NCI-H128 (cell line): ENCODE measurements at regions not wholly inside any gene's neighbourhood (a gene's known extent, or its start where the extent isn't known, plus 50 kb on each side); places are given as distances from the start of the nearest gene placed in this dataset.
"Not testable (repeated sequence)": the region's sequence is repeated elsewhere in the genome, so short reads cannot be mapped to it uniquely, and the experiment has no call there.

ENCODE experiments used
- DNase-seq: peaks from one replicate; lab custom pipeline; 2025; ENCODE audit not compliant: unreplicated experiment; lab: John Stamatoyannopoulos, UW

DNA sequence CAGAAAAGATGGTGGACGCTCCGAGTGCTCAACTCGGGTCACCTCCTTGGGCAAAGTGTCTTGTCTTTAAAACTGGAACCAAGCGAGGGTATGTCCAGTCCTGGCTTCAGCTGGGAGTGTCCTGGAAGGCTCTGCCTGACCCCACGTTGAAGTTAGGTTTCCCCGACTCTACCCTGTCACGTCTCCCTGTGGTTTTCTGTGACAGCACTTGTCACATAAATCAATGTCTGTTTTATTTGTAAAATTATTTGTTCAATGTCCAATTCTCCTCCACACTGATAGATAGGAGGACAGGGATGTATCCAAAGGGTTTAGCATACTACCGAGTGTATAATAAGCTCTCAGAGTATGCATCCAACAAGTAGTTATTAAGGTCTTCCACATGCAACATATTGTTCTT is 197.7 kb upstream of the IRF2BP2 start:
- DNase-seq, result not testable (repeated sequence)

DNA sequence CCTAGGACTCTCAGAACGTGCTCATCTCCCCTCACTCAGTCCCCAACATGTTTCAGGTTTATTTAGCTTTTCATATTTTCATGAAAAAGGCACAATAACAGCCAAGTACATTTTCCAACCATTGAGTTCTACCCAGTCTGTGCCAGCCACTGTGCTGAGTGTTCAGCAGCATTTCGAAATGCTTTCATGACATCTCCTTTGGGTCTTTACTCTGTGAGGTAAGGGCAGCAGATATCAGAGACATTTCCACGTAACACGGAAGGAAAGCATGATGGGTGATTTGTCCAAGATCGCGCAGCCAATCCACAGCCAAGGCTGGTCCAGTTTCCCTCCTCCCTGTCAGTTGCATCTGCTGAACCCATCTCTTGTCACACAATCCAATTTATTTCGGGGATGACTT is 192.6 kb upstream of the IRF2BP2 start:
- not testable (repeated sequence) for DNase-seq

- not testable (repeated sequence) for DNase-seq
Observed at GRCh38 chr1:234801636-234802035, 191.7 kb upstream of the IRF2BP2 start.

DNA sequence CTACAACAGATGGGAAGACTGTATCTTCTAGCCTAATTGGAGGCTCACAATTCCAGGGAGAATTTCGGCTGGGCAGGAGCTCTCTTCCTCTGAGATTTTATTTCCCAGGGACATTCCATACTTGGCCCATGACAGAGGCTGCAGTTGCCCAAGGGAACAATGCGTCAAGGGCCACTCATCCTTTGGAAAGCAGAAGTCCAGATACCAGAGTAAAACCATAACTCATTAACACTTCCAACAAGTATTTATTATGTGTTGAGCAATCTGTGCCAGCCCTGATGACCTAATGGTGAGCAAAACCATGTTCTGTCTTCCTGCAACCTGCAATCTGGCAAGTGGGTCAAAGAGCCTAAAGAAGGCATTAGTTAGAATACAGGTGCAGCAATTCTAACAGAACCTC is 191.2 kb upstream of the IRF2BP2 start:
- not testable (repeated sequence) for DNase-seq

GRCh38 chr1:234800563-234800962 is 190.6 kb upstream of the IRF2BP2 start:
- not testable (repeated sequence) for DNase-seq

GRCh38 chr1:234799021-234799689 is 189.2 kb upstream of the IRF2BP2 start:
- DNase-seq, result not testable (repeated sequence)

DNA sequence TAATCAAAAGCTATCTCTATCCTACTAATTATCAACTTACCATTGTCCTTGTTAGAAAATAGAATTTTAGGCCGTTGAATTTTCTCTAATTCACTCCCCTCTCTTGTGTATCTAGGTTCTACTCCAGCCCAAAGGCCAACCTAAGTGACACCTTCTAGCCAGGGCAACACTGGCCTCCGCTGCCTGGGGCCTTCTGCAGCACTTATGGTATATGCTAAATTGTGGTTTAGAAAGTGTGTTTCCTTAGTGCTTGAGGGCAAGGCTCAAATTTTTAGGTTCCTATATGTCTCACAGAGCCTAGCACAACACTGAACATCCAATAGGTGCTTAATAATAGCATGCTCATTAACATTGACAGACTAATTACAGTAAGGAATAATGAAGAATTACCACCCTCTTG is 187.2 kb upstream of the IRF2BP2 start:
- DNase-seq, result not testable (repeated sequence)

DNA sequence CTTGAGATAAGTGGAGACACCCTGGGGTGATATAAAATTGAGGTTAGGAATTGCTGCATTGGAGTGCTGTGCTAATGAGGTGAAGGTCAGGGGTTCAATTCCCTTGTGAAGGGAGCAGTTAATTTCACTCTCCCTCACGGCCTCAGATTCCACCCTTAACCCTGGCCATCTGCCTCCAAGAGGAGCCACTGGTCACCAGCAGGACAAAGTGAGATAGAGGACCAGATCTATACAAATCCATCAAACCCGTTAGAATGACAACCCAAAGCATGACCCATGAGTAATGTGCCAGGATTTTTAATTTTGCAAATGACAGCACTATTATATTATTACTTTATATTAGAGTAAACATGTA is 186.4 kb upstream of the IRF2BP2 start:
- DNase-seq, result not testable (repeated sequence)

DNA sequence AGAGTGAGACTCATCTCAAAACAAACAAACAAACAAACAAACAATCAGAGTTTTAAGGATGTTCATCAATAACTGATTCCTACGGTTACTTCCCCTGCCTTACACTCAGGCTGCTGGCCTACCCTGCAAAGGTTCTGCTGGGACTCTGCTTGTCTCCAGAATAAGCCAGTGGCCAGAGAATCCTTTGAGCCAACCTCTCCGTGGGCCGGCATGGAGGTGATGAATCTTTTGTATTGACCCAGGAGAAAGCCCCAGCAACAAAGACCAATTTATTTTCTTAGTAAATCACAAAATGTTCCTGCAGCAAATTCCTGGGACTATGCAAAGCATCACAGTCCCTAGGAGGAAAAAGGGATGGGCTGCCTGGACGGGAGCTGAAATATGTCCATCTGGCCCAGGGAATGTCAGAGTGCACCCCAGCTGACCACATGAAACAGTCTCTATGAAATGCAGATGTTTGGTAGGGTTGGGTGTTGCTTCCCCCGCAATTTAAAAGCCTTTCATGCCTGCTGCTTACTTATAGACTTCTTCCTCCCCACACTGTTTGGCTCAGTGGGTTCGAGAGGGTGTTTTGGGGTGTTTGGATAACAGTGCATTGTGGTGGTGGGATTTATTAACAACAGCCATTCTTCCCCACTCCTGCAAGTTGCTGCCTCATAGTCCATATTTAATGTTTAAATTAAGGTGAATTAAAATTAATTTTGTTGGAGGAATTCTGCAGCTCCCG is 185.9 kb upstream of the IRF2BP2 start:
- not testable (repeated sequence) for DNase-seq

GRCh38 chr1:234795007-234795406 is 185.0 kb upstream of the IRF2BP2 start:
- not testable (repeated sequence) for DNase-seq

- not testable (repeated sequence) for DNase-seq
Observed at GRCh38 chr1:234794452-234794851, 184.5 kb upstream of the IRF2BP2 start.

DNA sequence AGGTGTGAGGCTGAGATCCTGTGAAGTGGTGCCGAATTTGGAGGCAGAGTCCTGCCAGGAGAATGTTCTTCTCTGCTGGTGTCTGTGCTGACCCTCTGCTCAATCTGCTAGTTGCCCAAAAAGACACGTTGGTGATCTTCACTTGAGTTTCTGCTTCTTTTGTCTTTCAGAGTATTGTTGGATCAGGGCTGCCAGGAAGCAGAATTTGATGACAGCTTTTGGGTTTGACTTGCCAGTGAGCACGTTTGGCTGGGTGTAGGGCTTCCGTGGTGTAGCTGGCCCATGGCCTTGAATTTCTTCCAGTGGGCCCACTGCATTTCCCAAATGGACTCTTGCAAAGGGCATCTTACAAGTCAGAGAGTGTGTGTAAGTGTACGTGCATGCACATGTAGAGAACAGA is 183.9 kb upstream of the IRF2BP2 start:
- DNase-seq, result not testable (repeated sequence)

- DNase-seq, result not testable (repeated sequence)
Observed at GRCh38 chr1:234792221-234792864, 182.4 kb upstream of the IRF2BP2 start.

GRCh38 chr1:234791615-234792014 is 181.6 kb upstream of the IRF2BP2 start:
- DNase-seq, result not testable (repeated sequence)

DNA sequence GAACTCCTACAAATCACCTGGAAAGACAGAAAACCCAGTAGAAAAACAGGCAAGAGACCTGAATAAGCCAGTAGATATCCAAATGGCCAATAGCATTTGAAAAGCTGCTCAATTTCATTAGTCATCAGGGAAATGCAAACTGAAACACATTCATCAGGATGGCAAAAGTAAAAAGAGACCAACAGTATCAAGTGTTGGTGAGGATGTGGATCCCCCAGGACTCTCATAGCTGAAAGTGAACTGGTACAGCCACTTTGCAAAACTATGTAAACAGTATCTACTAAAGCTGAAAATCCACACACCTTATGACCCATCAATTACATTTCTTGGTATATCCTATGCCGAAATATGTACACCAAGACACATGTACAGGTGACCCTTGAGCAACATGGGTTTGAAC is 180.4 kb upstream of the IRF2BP2 start:
- DNase-seq, result not testable (repeated sequence)

- DNase-seq, result not testable (repeated sequence)
Observed at GRCh38 chr1:234787011-234787584, 177.1 kb upstream of the IRF2BP2 start.

DNA sequence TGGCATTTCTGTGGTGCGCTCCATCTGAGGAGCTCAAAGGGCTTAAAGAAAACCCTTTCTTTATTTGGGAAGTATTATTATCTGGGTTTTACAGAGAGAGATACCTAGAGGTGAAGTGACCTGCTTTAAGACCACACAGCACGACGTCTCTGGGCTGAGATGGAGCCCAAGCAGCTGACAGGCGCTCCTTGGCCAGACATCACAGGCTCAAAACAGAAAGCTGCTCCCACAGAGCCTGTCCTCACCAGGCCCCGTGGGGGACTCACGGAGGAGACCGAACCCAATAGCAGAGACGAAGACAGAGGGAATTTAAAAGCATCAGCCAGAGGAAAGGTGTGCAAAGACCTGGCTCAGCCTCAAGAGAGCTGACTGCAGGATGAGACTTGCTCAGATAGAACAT is 175.9 kb upstream of the IRF2BP2 start:
- DNase-seq, result not testable (repeated sequence)

GRCh38 chr1:234785471-234785919 is 175.5 kb upstream of the IRF2BP2 start:
- DNase-seq, result not testable (repeated sequence)

GRCh38 chr1:234784108-234784507 is 174.1 kb upstream of the IRF2BP2 start:
- DNase-seq, result not testable (repeated sequence)

- no peak for DNase-seq
Observed at GRCh38 chr1:234782791-234783190, 172.8 kb upstream of the IRF2BP2 start.

- no peak for DNase-seq
Observed at GRCh38 chr1:234782105-234782751, 172.2 kb upstream of the IRF2BP2 start.
